Fibroblast of mammary gland (primary cell): ENCODE measurements at regions not wholly inside any gene's neighbourhood (a gene's known extent, or its start where the extent isn't known, plus 50 kb on each side); places are given as distances from the start of the nearest gene placed in this dataset.
A peak's percentile ranks its signal among the peaks of the same experiment; 100 is the strongest.

Source experiments
- DNase-seq: peaks from one replicate; pipeline ENCODE4 v3.0.0-alpha.2; 2010; ENCODE audit warnings: low read depth
- H3K4me3 ChIP-seq: 2 replicates; pipeline ENCODE4 v1.5.1; 2011; ENCODE audit warnings: low read depth, mild to moderate bottlenecking, low read length, moderate library complexity; ENCODE audit not compliant: control insufficient read depth
- CTCF ChIP-seq: conservative IDR thresholded peaks from 2 replicates; pipeline ENCODE4 v1.5.1; 2011; ENCODE audit warnings: low read depth, low read length, inconsistent platforms; ENCODE audit not compliant: control insufficient read depth, insufficient read depth

DNA sequence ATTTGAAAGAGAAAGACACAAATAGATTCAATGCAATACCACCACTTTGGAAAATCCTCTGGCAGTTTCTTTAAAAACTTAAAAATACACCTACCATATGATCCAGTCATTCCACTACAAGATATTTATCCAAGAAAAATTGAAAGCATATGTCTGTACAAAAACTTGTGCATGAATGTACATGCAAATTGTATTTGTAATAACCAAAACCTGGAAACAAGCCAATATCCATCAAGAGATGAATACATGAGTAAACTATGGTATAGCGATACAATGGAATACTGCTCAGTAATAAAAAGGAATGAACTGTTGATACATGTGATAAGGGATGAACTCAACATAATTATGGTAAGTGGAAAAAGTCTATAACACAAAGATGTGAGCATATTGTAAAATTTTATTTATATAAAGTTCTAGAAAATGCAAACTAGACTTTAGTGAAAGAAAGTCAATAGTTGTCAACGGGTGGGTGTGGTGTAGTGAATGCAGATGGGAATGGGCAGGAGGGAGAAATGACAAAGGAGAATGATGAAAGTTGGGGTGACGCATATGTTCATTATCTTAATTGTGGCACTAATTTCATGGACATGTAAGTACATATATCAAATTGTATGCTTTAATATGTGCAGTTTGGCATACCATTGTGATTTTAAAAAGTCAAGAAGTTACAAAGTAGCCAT, 347.5 kb downstream of the SAMD5 start:
- no peak overlapping the region for H3K4me3 ChIP-seq
- peak; percentile 44 for DNase-seq
- no peak for TF ChIP-seq CTCF

DNA sequence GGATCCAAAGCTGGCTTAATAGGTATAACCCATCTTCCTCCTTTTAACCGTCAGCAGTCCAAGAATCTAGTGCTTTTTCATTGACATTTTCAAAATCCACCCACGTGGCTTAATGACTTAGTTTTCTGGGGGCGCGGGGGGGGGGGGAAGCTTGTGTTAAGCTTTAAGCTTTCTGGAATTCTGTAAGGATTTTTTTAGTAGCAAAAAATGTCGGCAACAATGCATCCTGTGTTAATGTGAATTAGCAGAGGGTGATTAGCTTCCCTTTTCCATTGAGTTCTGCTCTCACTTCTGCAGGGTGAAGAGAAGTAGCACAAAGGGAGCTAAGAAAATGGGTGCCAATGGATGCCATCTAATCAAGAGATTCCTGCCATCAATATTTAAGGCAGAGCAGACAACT, 348.2 kb downstream of the SAMD5 start:
- DNase-seq: no peak
- no peak for TF ChIP-seq CTCF
- H3K4me3 ChIP-seq: no peak overlapping the region

DNA sequence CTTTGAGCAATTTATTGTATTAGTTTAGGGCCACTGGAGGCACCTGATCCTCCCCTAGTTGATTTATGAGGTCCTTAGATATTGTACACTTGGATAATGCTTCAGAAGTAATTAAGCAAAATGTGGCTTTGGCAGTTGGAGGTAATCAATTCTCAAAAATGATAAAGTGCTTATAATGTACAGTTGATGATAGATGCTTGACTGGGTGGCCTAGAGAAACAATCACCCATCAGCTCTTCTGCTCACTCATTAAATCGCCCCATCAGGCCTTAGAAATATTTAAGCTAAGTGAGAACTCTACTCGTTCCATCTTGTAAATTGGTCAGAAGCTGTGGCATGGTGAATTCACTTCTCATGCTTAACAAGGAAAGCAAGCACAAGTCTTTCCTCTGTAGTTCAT, 349.9 kb downstream of the SAMD5 start:
- H3K4me3 ChIP-seq: no peak overlapping the region
- DNase-seq: no peak
- TF ChIP-seq CTCF: no peak

- no peak for TF ChIP-seq CTCF
- no peak overlapping the region for H3K4me3 ChIP-seq
- no peak for DNase-seq
Observed at GRCh38 chr6:147859071-147859470, 350.6 kb downstream of the SAMD5 start.

- no peak overlapping the region for H3K4me3 ChIP-seq
- no peak for DNase-seq
- TF ChIP-seq CTCF: no peak
Observed at GRCh38 chr6:147861696-147862095, 353.2 kb downstream of the SAMD5 start.

GRCh38 chr6:147867433-147868226, 359.1 kb downstream of the SAMD5 start:
- no peak for TF ChIP-seq CTCF
- no peak overlapping the region for H3K4me3 ChIP-seq
- DNase-seq: no peak
